ENCODE measurements at regions not wholly inside any gene's neighbourhood (a gene's known extent, or its start where the extent isn't known, plus 50 kb on each side); places are given as distances from the start of the nearest gene placed in this dataset.

GRCh38 chr3:166473501-166473900, 636.3 kb upstream of the BCHE start:
- Histone ChIP-seq H3K9ac (ENCODE audit: low read length) (no peak overlapping the region), H3K36me3 (ENCODE audit: low read depth, low read length) (no peaks in the 10 kb centered on the region), H3K4me3 (ENCODE audit: low read length) (no peak overlapping the region), H3F3A (ENCODE audit: low read length, unreplicated experiment) (no peaks in the 10 kb centered on the region), H3K9me2 (replicated peaks; ENCODE audit: low read length) (no peaks in the 10 kb centered on the region), H2AFZ (ENCODE audit: low read length) (no peak overlapping the region), H3K27me3 (ENCODE audit: low read length) (no peaks in the 10 kb centered on the region), H4K20me1 (ENCODE audit: low read length) (no peaks in the 10 kb centered on the region), H3K4me1 (ENCODE audit: insufficient read depth, low read length) (peaks cover 13% of the 10 kb centered on the region), H3K9me3 (ENCODE audit: low read length) (no peaks in the 10 kb centered on the region), H3K4me2 (ENCODE audit: low read length) (no peak overlapping the region), H3K27ac (ENCODE audit: low read length) (no peak overlapping the region), H3K79me2 (ENCODE audit: low read length) (no peaks in the 10 kb centered on the region)
- DNase-seq (no peak), ATAC-seq (no peak)
- CTCF ChIA-PET: no interaction called here
- intact Hi-C loops (cut with micrococcal nuclease): no loop called here
- TF ChIP-seq CTCF (conservative IDR thresholded peaks at IDR 0.05; ENCODE audit: low read depth, low read length): no peak
- no peak for TF ChIP-seq EZH2phosphoT487 (IDR thresholded peaks at IDR 0.05; ENCODE audit: borderline replicate concordance, low read length)
- no peak for TF ChIP-seq EZH2 (IDR thresholded peaks at IDR 0.05; ENCODE audit: low read length, unreplicated experiment)
- BruUV-seq (replicated peaks): no TSS peak
- POLR2A ChIA-PET (ENCODE audit: unreplicated experiment): no interaction called here

- no peaks in the 10 kb centered on the region for H3K36me3 ChIP-seq (ENCODE audit: low read depth, low read length)
- TF ChIP-seq EZH2phosphoT487 (IDR thresholded peaks at IDR 0.05; ENCODE audit: borderline replicate concordance, low read length): no peak
- no peak for TF ChIP-seq CTCF (conservative IDR thresholded peaks at IDR 0.05; ENCODE audit: low read depth, low read length)
- TF ChIP-seq EZH2 (IDR thresholded peaks at IDR 0.05; ENCODE audit: low read length, unreplicated experiment): no peak
- H3K9ac ChIP-seq (ENCODE audit: low read length): no peak overlapping the region
- no peaks in the 10 kb centered on the region for H3K9me3 ChIP-seq (ENCODE audit: low read length)
- no peak overlapping the region for H3K27ac ChIP-seq (ENCODE audit: low read length)
- H3K4me3 ChIP-seq (ENCODE audit: low read length): no peak overlapping the region
- ATAC-seq (no peak), DNase-seq (no peak)
- H2AFZ ChIP-seq (ENCODE audit: low read length): no peak overlapping the region
- BruUV-seq (replicated peaks): no TSS peak
- no peaks in the 10 kb centered on the region for H3K79me2 ChIP-seq (ENCODE audit: low read length)
- H4K20me1 ChIP-seq (ENCODE audit: low read length): no peaks in the 10 kb centered on the region
- H3K4me2 ChIP-seq (ENCODE audit: low read length): no peak overlapping the region
- intact Hi-C loops (cut with micrococcal nuclease): no loop called here
- POLR2A ChIA-PET (ENCODE audit: unreplicated experiment): interaction anchor here (0.6 kb wide), 1 partner anchor 415 kb away, joined by 3 read pairs; no protein-coding TSS in a partner anchor
- H3K9me2 ChIP-seq (replicated peaks; ENCODE audit: low read length): no peaks in the 10 kb centered on the region
- no peaks in the 10 kb centered on the region for H3K27me3 ChIP-seq (ENCODE audit: low read length)
- CTCF ChIA-PET: interaction anchor here (0.6 kb wide), 1 partner anchor 561 kb away, joined by 3 read pairs; no protein-coding TSS in a partner anchor
- peaks cover 11% of the 10 kb centered on the region for H3K4me1 ChIP-seq (ENCODE audit: insufficient read depth, low read length)
- no peaks in the 10 kb centered on the region for H3F3A ChIP-seq (ENCODE audit: low read length, unreplicated experiment)
Measured at GRCh38 chr3:166472015-166472414, 634.8 kb upstream of the BCHE start.

GRCh38 chr3:166471074-166471767, 634.0 kb upstream of the BCHE start:
- ATAC-seq (no peak), DNase-seq (no peak)

More at GRCh38 chr3:166471074-166471767, 634.0 kb upstream of the BCHE start:
- no peaks in the 10 kb centered on the region for H4K20me1 ChIP-seq (ENCODE audit: low read length)
- no peak overlapping the region for H3K4me3 ChIP-seq (ENCODE audit: low read length)
- BruUV-seq (replicated peaks): no TSS peak
- H3K4me1 ChIP-seq (ENCODE audit: insufficient read depth, low read length): peaks cover 11% of the 10 kb centered on the region
- H3K27ac ChIP-seq (ENCODE audit: low read length): no peak overlapping the region
- no peaks in the 10 kb centered on the region for H3K36me3 ChIP-seq (ENCODE audit: low read depth, low read length)
- no peak overlapping the region for H3K9ac ChIP-seq (ENCODE audit: low read length)
- TF ChIP-seq EZH2phosphoT487 (IDR thresholded peaks at IDR 0.05; ENCODE audit: borderline replicate concordance, low read length) (no peak), EZH2 (IDR thresholded peaks at IDR 0.05; ENCODE audit: low read length, unreplicated experiment) (no peak), CTCF (conservative IDR thresholded peaks at IDR 0.05; ENCODE audit: low read depth, low read length) (no peak)
- no peaks in the 10 kb centered on the region for H3K27me3 ChIP-seq (ENCODE audit: low read length)
- no peaks in the 10 kb centered on the region for H3F3A ChIP-seq (ENCODE audit: low read length, unreplicated experiment)
- no peaks in the 10 kb centered on the region for H3K9me3 ChIP-seq (ENCODE audit: low read length)
- no peaks in the 10 kb centered on the region for H3K79me2 ChIP-seq (ENCODE audit: low read length)
- no peak overlapping the region for H3K4me2 ChIP-seq (ENCODE audit: low read length)
- H3K9me2 ChIP-seq (replicated peaks; ENCODE audit: low read length): no peaks in the 10 kb centered on the region
- no peak overlapping the region for H2AFZ ChIP-seq (ENCODE audit: low read length)
- intact Hi-C loops (cut with micrococcal nuclease): no loop called here
- CTCF ChIA-PET: no interaction called here
- POLR2A ChIA-PET (ENCODE audit: unreplicated experiment): interaction anchor here (0.6 kb wide), 1 partner anchor 414 kb away, joined by 3 read pairs; no protein-coding TSS in a partner anchor
